HG02840 (cell line): ENCODE measurements at regions not wholly inside any gene's neighbourhood (a gene's known extent, or its start where the extent isn't known, plus 50 kb on each side); places are given as distances from the start of the nearest gene placed in this dataset.
"Not testable (repeated sequence)": the region's sequence is repeated elsewhere in the genome, so short reads cannot be mapped to it uniquely, and the experiment has no call there.

Source experiments
- ATAC-seq: cut with Tn5 transposase; IDR thresholded peaks from one replicate; pipeline ENCODE4 v1.9.1; 2021; ENCODE audit warnings: mild to moderate bottlenecking, moderate library complexity, moderate number of reproducible peaks; ENCODE audit not compliant: unreplicated experiment, low FRiP score

DNA sequence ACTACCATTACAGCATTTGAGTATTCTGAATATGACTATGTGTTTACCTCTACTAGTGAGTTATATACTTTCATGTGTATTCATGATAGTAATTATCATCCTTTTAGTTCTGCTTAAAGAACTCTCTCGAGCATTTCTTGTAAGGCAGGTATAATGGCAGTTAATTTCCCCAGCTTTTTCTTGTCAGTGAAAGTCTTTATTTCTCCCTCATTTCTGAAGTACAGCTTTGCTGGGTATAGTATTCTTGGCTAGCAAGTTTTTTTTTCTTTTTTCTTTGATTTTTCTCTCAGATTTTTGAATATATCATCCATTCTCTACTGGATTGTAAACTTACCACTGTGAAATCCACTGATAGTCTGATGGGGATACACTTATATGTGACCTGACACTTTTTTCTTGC is 165.9 kb upstream of the ARHGAP5 start:
- no peak for ATAC-seq

- ATAC-seq, result no peak
Measured at GRCh38 chr14:31913370-31913769, 163.7 kb upstream of the ARHGAP5 start.

DNA sequence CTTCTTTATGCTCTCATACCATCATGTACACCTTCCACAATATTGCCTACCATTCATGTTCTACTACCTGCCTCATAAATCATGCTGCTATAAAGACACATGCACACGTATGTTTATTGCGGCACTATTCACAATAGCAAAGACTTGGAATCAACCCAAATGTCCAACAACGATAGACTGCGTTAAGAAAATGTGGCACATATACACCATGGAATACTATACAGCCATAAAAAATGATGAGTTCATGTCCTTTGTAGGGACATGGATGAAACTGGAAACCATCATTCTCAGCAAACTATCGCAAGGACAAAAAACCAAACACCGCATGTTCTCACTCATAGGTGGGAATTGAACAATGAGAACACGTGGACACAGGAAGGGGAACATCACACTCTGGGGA is 158.8 kb upstream of the ARHGAP5 start:
- ATAC-seq, result not testable (repeated sequence)

- no peak for ATAC-seq
Measured at GRCh38 chr14:31920001-31920400, 157.1 kb upstream of the ARHGAP5 start.

DNA sequence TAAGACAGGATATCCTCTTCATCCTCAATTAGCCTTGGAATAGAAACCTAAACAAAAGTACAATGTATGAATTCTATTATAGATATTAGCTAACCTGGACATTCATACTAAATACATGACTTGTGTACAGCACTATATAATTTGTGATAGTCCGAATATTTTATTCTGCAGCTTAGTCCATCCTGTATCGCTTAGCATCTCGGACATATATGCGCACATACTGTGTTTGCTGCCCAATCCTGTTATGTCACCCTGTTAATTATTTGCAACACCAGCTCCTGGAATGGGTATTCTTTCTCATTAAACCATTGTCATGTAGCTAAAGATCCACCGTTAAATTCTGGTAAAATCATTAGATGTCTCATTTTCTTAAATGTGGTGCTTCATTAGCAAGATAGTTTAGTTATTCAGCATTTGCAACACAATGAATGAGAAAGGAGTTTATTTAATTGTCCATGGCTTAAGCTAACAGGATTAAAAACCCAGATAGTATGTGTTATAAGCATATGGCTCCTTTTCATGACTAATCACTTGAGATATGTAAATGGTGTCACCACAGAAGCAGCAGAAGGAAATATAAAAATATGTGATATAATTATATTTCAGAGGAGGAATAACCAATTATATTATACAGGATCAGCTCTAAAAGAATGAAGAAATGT is 156.0 kb upstream of the ARHGAP5 start:
- ATAC-seq, result no peak

- ATAC-seq, result no peak
Measured at GRCh38 chr14:31921721-31922120, 155.4 kb upstream of the ARHGAP5 start.

DNA sequence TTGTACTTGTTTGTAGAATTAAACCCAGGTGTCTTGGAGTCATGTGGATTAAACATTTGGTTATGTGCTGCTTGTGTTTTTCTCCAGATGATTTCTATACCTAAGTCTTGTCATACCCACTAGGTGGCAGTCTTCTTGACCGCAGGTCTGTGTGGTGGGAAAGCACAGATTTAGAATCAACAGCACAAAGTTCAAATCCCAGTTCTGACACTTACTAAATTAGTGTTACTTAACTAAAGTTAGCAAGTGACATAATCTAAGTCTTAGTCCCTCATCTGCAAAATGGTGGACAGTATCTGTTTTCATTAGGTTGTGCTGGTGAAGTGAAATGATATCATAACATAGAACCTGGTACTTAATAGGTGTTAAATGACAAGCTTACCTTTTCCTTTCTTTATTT is 151.0 kb upstream of the ARHGAP5 start:
- no peak for ATAC-seq

GRCh38 chr14:31926652-31927347 is 150.3 kb upstream of the ARHGAP5 start:
- no peak for ATAC-seq

DNA sequence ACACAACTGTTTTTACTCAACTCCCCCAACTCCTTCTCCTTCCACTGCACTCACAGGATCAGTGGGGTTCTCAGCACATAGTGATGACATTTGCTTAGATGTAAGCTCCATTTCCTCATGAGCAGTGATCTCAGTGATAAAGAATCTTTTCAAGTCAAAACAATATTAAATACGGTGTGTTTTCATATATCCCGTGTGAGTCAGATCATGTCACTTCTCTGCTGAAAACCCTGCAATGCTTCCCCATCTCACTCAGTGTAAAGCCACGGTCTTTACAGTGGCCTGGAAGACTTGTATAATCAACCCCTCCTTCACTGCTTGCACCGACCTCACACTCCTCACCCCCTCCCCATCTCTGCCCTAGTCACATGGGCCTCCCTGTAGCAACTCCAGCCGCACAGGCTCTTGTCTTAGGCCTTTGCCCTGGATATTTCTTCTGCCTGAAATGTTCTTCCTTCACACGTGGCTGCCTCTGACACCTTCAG is 149.7 kb upstream of the ARHGAP5 start:
- ATAC-seq, result no peak

DNA sequence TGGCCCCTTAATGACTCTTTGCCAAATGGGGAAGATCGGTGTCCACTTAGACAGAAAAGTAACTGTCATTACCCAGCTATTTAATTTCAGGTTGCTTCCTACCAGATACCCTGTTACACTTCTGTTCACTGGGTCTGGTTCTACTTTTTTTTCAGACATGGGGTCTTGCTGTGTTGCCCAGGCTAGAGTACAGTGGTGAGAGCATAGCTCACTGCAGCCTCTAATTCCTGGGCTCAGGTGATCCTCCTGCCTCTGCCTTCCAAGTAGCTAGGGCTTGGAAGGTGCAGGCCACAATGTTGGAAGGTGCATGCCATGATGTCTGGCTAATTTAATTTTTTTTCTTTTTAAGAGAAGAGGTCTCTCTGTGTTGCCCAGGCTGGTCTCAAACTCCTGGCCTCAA is 147.0 kb upstream of the ARHGAP5 start:
- no peak for ATAC-seq

DNA sequence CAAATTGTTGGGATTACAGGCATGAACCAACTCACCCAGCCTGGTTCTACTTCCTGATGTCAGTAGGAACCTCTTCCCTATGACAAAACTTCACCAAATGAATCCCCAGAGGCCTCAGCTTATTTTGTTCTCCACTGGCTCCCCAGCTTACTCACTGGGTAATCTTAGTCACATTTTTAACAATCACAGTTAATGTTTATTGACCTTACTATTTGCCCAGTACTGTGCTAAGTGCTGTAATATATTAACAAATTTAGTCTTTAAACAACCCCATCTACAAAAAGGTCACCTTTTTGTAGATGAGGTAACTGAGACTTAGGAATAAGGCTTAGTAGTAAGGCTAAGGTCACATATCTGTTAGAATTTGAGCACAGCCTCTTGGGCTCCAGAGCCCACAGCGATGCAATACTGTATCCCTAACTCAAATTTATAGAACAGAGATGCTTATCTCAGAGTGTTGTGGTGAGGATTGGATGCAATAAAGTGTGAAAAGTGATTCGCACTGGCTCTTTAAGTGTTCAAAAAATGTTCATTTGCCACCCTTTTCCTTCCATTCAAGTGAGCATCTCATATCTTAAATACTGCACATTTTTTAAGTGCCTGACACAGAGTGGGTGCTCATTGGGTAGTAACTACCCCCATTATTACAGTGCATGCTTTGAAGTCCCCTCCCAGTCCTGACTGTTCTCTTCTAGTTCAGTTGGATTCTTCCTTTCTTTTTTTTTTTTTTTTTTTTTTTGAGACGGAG is 146.4 kb upstream of the ARHGAP5 start:
- no peak for ATAC-seq

GRCh38 chr14:31932675-31933074 is 144.4 kb upstream of the ARHGAP5 start:
- no peak for ATAC-seq

DNA sequence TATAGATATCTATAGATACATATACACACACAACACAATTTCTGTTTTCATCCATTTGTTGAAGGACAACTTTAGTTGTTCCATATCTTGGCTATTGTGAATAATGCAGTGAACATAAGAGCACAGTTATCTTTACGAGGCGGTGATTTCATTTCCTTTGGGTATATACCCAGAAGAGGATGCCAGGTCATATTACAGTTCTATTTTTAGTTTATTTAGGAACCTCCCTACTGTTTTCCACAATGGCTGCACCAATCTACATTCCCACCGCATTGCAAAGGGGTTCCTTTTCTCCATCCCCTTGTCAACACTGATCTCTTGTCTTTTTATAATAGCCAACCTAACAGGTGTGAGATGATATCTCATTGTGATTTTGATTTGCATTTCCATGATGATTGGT is 143.4 kb upstream of the ARHGAP5 start:
- no peak for ATAC-seq

- ATAC-seq, result no peak
Measured at GRCh38 chr14:31934767-31935266, 142.3 kb upstream of the ARHGAP5 start.

GRCh38 chr14:31935391-31935790 is 141.7 kb upstream of the ARHGAP5 start:
- ATAC-seq, result no peak

DNA sequence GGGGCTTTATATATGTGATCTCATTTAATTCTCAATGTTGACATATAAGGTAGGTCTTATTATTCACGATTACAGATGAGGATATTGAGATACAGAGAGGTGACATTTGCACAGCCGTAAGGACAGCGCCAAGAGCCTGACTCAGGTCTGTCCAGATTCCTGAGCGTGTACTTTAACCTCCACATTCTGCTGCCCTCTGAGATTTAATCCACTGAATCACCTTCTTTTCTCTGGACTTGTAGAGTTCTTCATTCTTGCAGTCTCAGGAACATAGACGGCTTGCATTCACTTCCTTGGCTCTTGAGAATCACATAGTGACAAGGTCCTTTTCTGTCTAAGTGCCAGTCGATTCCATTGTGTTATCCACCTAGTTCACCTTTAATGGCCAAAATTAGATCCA is 141.0 kb upstream of the ARHGAP5 start:
- no peak for ATAC-seq

GRCh38 chr14:31937730-31938346 is 139.3 kb upstream of the ARHGAP5 start:
- peak; percentile 99 for ATAC-seq

DNA sequence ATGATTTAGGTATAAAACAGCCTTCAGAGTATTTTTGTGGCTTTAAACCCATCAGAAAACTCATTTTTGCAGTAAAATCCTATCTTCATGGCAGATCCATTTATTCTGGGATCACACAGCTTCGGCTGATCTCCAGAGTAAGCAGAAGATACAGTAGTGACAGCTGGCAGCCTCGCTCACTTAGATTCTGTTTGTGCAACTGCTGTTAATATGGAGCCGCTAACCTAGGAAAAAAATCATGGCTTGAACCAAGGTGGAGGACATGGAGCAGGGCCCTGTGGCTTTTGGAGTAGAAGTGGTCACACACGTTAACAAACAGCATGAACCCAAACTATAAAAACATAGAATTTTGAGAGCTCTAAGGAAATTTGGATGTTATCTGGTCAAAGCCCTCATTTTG is 137.2 kb upstream of the ARHGAP5 start:
- no peak for ATAC-seq

GRCh38 chr14:31941487-31941886 is 135.6 kb upstream of the ARHGAP5 start:
- no peak for ATAC-seq

DNA sequence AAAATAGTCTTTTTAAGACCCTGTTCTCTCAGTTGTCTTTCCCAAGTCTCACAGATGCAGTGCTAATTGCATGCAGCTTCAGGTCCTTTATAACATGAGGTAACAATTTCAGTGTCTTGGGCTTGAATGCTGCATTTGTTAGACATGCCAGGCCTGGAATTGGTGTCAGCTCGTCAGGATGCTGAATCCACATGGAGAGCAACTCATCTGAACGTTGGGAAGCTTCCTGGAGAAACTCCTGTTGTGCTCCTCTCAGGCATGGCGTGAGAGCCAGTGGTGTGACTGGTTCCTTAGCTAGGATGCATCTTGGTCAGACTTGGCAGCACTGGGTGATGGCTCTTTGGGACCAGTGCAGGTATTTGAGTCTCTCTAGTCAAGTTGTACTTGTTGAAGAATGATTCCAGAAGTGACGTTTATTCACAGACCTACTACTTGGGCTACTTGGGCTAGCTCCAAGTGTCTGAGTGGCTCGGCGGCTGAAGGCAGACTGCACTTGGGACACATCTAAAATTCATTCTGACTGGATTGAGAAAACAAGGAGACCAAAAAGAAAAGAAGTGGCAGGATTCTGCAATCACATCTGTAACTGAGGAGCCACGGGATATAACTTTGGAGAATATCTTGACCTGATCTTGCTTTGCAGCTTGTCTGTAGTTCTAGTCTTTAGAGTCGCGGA is 134.8 kb upstream of the ARHGAP5 start:
- no peak for ATAC-seq
